ENCODE measurements at regions not wholly inside any gene's neighbourhood (a gene's known extent, or its start where the extent isn't known, plus 50 kb on each side); places are given as distances from the start of the nearest gene placed in this dataset.
"Not testable (repeated sequence)": the region's sequence is repeated elsewhere in the genome, so short reads cannot be mapped to it uniquely, and the experiment has no call there.

GRCh38 chrX:65587616-65588526 is 53.3 kb upstream of the LAS1L start:
- no peak overlapping the region for H3K4me3 ChIP-seq (ENCODE audit: low read length)
- TF ChIP-seq ZNF274 (IDR thresholded peaks at IDR 0.05; ENCODE audit: low read depth, low read length), result no peak

- no peak for TF ChIP-seq ZNF274 (IDR thresholded peaks at IDR 0.05; ENCODE audit: low read depth, low read length)
- H3K4me3 ChIP-seq (ENCODE audit: low read length), result no peak overlapping the region
Observed at GRCh38 chrX:65586491-65586890, 51.9 kb upstream of the LAS1L start.

- H3K4me3 ChIP-seq (ENCODE audit: low read length), result not testable (repeated sequence)
Observed at GRCh38 chrX:65585226-65585625, 50.6 kb upstream of the LAS1L start.
